ENCODE measurements at regions not wholly inside any gene's neighbourhood (a gene's known extent, or its start where the extent isn't known, plus 50 kb on each side); places are given as distances from the start of the nearest gene placed in this dataset.

DNA sequence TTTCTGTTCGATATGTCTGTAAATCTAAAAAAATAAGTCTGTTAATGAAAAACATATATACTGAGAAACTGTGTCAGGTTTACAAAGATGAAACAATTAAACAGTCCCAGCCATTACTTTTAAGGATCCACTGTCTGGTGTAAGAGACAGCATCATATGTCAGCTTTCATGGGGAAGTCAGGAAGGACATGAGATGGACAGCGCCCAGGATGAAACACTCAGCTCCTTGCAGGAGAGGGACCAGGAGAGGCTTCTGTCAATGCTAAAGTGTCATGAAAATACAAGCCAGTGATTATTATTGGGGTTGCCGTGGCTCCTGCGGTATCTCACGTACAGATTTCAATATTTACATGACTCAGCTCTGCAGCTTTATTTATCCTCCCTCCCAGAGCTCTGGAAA is 1524.6 kb downstream of the TBC1D22A start:
- no peak for DNase-seq
- Histone ChIP-seq H3K36me3 (replicated peaks; ENCODE audit: control insufficient read depth, insufficient read depth, low read length) (no peaks in the 10 kb centered on the region), H3K4me3 (ENCODE audit: insufficient read depth, low read depth, low read length) (no peak overlapping the region), H3K27me3 (ENCODE audit: control insufficient read depth, insufficient read depth, low read length) (no peaks in the 10 kb centered on the region)

DNA sequence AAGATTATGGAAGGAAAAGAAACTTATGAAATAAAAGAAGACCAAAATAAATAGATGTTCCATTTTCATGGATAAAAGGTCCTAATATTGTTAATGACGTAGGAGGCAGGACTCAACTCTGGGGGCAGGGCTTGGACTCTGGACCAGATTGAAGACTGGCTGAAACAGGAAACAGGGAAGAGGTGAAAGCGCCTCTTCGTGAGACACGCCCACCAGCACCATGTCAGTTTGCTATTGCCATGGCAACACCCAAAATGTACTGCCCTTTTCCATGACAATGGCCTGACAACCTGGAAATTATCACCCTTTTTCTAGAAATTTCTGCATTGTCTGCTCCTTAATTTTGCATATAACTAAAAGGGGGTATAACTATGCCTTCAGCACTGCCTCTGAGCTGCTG is 1522.2 kb downstream of the TBC1D22A start:
- Histone ChIP-seq H3K36me3 (replicated peaks; ENCODE audit: control insufficient read depth, insufficient read depth, low read length) (no peaks in the 10 kb centered on the region), H3K4me3 (ENCODE audit: insufficient read depth, low read depth, low read length) (no peak overlapping the region), H3K27me3 (ENCODE audit: control insufficient read depth, insufficient read depth, low read length) (no peaks in the 10 kb centered on the region)
- DNase-seq, result no peak

DNA sequence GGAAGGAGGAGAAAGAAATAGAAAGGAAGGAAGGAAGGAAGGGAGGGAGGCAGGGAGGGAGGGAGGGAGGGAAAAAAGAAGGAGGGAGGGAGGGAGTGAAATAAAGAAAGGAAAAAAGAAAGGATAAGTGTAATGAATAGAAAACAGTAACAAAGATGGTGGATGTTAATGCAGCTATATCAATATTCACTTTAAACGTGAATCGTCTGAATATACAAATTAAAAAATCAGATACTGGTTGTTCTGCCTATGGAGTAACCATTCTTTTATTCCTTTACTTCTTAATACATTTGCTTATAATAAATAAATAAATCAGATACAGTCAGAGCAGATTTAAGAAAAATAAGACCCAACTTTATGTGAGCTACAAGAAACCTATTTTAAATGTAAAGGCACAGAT is 1520.4 kb downstream of the TBC1D22A start:
- no peaks in the 10 kb centered on the region for H3K27me3 ChIP-seq (ENCODE audit: control insufficient read depth, insufficient read depth, low read length)
- H3K4me3 ChIP-seq (ENCODE audit: insufficient read depth, low read depth, low read length), result no peak overlapping the region
- H3K36me3 ChIP-seq (replicated peaks; ENCODE audit: control insufficient read depth, insufficient read depth, low read length), result no peaks in the 10 kb centered on the region
- no peak for DNase-seq

DNA sequence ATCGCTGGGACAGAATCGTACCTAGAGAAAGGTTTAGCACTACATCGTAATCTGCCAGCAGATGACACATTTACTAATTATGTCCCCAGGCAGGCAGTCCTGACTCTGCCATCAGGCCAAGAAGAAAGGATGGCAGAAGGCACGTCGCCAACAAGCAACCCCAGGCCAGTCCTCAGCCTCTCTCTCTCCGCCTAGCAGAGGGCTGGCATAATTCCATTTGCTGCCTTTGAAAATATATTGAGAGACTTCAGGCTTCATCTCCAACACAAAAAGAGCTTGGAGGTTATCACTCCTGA is 1517.0 kb downstream of the TBC1D22A start:
- H3K27me3 ChIP-seq (ENCODE audit: control insufficient read depth, insufficient read depth, low read length), result no peaks in the 10 kb centered on the region
- DNase-seq, result no peak
- no peak overlapping the region for H3K4me3 ChIP-seq (ENCODE audit: insufficient read depth, low read depth, low read length)
- no peaks in the 10 kb centered on the region for H3K36me3 ChIP-seq (replicated peaks; ENCODE audit: control insufficient read depth, insufficient read depth, low read length)

DNA sequence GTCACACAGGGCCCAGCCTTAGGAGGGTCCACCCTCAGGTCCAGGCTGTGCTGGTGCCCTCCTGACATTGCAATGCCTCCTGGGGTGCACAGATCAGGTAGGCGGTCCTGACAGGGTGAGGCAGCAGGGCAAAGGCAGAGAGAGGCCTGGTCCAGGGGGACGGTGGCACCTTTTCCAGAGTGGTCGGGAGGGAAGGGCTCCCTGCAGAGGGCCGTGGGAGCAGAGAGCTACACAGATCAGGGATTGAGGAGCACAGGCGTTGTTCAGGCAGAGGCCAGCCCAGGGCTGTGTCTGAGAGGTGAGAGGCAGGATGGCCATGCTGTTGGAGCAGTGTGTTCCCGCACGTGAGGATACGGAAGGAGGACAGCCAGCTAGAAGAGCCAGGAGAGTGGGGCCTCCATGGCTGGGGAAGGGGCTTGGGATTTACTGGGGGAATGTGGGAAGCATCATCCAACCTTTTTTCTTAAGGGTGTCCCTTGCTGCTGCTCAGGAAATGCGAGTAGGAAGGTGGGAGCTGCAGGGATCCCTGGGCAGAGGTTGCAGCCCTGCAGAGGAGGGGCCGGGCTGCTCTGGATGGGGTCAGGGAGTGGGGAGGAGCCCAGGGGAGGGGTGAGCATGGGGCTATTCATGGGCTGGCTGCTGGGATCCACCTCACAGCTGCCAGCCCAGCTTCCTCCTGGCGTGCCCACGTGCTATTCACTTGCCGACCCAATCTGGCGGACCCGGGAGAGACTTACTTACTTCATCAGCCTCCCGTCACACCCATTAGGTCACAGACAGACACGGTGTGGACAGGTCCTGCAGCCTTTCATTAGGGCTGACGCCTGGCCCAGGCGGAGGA is 1516.4 kb downstream of the TBC1D22A start:
- Histone ChIP-seq H3K4me3 (ENCODE audit: insufficient read depth, low read depth, low read length) (no peak overlapping the region), H3K36me3 (replicated peaks; ENCODE audit: control insufficient read depth, insufficient read depth, low read length) (no peaks in the 10 kb centered on the region), H3K27me3 (ENCODE audit: control insufficient read depth, insufficient read depth, low read length) (no peaks in the 10 kb centered on the region)
- DNase-seq, result peak; percentile 65

DNA sequence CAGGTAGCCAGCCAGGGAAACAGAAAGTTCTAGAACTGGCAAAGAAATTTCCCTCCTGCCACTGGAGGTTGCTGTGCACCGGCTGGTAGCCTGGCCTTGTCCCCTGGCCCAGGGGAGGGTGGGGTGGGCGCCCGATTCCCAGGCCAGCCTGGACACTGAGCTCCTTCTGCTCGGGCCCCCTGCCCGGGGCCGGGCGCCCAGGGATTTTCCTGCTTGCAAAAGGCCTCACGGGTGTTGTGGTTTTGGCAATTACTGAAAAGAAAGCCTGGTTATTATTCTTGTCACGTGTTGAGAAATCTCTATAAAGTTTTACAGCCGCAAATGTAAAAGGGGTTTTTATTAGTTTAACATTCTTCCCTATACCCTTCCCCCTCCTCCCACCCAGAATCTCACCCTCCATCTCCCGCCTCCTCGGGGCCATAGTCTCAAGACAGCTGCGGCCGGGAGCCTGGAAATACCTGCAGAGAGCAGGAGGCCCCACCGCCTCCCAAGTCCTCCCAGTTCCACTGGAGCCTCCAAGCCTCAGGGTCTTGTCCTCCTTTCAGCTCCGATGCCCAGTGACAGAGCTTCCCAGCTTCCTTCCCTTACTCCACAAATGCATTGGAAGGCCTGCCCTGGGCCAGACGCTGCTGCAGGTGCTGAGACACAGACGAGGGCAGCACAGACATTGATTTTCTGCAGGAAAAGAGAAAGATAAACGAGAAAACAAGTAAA is 1515.6 kb downstream of the TBC1D22A start:
- Histone ChIP-seq H3K27me3 (ENCODE audit: control insufficient read depth, insufficient read depth, low read length) (no peaks in the 10 kb centered on the region), H3K4me3 (ENCODE audit: insufficient read depth, low read depth, low read length) (no peak overlapping the region), H3K36me3 (replicated peaks; ENCODE audit: control insufficient read depth, insufficient read depth, low read length) (no peaks in the 10 kb centered on the region)
- DNase-seq, result peak; percentile 47

DNA sequence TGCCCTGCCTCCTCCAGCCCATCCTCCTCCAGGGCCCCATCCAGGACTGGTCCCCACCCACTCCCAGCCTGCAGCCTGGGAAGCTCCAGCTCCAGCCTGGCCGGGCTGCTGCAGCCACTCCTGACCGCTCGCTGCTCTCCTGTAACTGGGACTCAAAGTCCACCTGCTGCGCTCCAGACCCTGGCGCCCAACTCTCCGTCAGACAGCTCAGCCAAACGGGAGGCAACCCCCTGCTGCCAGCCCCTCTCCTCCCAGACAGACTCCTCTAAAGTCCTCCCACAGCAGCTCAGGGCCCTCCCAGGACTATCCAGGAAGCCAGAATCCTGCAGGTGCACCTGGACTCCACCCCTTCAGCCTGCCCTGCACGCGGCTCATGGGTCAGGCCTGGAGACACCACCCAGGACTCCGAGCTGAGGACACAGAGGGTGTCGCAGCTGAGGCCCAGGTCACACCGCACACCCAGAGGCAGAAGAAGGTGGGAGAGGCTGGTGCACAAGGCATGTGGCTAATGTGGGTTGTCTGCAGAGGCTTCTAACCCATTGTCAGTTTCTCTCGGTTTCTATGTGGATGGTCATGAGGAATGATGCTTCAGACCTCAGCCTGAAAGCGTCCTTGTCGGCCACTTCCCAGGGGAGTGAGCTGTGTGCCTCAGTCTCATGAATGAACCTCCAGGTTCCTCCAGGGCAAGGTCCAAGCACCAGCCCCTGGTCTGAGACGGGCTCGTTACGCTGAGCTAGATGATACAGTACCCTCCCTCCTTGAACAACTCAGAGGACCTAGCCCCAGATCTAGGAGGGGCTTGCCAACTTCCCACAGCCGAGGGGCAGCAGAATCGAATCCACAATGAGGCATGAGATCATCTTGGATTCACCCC is 1514.8 kb downstream of the TBC1D22A start:
- H3K27me3 ChIP-seq (ENCODE audit: control insufficient read depth, insufficient read depth, low read length), result no peaks in the 10 kb centered on the region
- H3K4me3 ChIP-seq (ENCODE audit: insufficient read depth, low read depth, low read length), result no peak overlapping the region

DNA sequence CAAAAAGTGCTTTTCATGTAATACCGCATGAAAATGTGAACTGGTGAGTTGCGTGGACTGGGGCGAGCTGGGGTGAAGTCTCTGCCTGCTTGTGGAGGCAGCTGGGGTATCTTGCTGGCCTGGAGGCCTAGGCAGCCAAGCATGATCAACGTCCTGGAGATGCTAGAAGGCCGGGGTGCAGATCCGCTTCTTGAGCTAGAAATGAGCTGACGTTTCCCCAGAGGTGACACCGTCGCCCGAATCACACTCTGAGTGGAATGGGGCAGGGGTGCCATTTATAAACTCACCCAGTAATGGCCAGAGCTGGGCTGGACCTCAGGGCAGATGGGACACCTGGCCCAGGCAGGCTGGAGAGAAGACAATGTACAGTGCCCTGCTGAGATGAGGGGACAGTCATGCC is 1513.0 kb downstream of the TBC1D22A start:
- H3K36me3 ChIP-seq (replicated peaks; ENCODE audit: control insufficient read depth, insufficient read depth, low read length), result no peaks in the 10 kb centered on the region
- DNase-seq, result no peak
- no peaks in the 10 kb centered on the region for H3K27me3 ChIP-seq (ENCODE audit: control insufficient read depth, insufficient read depth, low read length)
- H3K4me3 ChIP-seq (ENCODE audit: insufficient read depth, low read depth, low read length), result no peak overlapping the region

More for the DNA sequence above, 1514.8 kb downstream of the TBC1D22A start:
- H3K36me3 ChIP-seq (replicated peaks; ENCODE audit: control insufficient read depth, insufficient read depth, low read length), result no peaks in the 10 kb centered on the region
- DNase-seq, result peak; percentile 54

DNA sequence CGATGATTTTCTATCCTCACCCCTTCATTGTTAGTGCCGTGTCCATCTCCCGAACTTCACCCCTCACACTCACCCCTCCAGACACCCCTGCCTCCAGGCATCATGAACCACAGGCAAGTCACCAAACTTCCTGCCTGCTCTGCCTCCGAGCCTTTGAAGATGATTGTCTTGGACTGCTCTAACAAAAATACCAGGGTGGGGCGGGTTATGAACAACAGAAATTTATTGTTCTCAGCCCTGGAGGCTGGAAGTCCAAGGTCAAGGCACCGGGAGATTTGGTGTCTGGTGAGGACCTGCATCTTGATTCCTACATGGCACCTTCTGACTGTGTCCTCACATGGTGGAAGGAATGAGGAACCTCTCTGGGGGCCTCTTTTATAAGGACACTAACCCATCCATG is 1508.3 kb downstream of the TBC1D22A start:
- no peaks in the 10 kb centered on the region for H3K27me3 ChIP-seq (ENCODE audit: control insufficient read depth, insufficient read depth, low read length)
- H3K36me3 ChIP-seq (replicated peaks; ENCODE audit: control insufficient read depth, insufficient read depth, low read length), result no peaks in the 10 kb centered on the region
- no peak for DNase-seq
- no peak overlapping the region for H3K4me3 ChIP-seq (ENCODE audit: insufficient read depth, low read depth, low read length)

DNA sequence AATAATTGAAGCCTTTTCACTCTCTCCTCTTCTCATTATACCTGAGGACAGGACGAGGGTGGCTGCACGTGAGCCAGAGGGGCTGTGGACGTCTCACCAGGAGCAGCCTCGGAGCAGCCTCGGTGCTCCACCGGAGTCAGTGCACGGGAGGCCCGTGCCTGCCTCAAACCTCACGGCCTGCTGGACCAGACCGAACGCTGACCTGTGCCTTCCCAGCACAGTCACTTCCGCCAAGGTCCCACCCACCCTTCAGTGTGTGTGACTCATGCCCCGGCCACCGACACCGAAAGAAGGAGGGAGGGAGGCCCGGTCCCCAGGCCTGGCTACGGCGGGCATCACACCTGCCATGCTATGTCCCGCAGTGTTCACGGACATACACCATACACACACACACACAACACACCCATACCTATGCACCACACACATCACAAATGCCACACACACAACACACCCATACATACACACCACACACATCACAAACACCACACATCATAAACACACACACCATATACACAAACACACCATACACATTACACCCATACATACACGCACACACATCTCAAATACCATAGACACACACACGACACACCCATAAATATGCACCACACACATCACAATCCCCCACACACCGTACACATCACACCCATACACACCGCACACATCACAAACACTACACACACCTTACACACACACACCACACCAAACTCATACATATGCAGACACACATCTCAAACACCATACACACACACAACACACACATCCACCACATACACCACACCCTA is 1506.5 kb downstream of the TBC1D22A start:
- H3K4me3 ChIP-seq (ENCODE audit: insufficient read depth, low read depth, low read length), result no peak overlapping the region
- no peaks in the 10 kb centered on the region for H3K27me3 ChIP-seq (ENCODE audit: control insufficient read depth, insufficient read depth, low read length)
- DNase-seq, result peak; percentile 26
- no peaks in the 10 kb centered on the region for H3K36me3 ChIP-seq (replicated peaks; ENCODE audit: control insufficient read depth, insufficient read depth, low read length)

DNA sequence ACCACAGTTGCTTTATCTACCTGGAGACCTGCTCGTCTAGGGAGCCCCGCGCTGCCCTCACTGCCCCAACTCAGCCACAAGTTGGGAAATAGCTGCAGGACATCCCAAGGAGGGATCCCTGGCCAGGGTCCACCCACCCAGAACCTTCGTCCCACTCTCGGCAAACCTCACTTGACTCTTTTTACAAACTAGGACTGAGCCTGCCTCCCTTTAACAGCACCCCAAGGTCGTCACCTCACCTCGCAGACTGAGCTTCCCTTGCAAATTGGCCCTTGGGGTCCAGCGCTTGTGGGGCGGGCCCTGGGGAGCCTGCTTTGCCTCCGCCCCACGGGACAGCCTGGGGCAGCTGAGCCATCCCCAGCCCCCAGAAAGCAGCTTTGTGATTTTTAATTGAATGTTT is 1505.8 kb downstream of the TBC1D22A start:
- H3K36me3 ChIP-seq (replicated peaks; ENCODE audit: control insufficient read depth, insufficient read depth, low read length), result no peaks in the 10 kb centered on the region
- H3K4me3 ChIP-seq (ENCODE audit: insufficient read depth, low read depth, low read length), result no peak overlapping the region
- no peaks in the 10 kb centered on the region for H3K27me3 ChIP-seq (ENCODE audit: control insufficient read depth, insufficient read depth, low read length)
- peak; percentile 26 for DNase-seq

DNA sequence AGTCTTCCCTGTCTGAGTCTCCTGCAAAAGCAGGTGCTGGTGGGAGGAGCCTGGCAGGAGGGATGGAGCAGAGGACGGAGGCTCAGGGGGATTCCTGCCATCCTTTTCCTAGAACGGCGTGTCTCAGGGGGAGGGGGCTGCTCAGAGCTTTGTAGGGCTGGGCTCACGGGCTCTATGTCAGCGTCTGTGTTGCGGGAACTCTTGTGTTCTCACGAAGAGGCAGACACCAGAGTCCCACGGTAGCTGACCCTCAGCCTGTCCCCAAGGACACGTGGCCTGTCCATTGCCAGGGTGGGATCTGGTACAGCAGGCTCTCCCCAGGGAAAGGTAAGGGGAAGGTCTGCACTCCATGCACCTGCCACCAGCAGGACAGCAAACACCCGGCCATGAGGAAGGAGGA is 1505.2 kb downstream of the TBC1D22A start:
- Histone ChIP-seq H3K27me3 (ENCODE audit: control insufficient read depth, insufficient read depth, low read length) (no peaks in the 10 kb centered on the region), H3K4me3 (ENCODE audit: insufficient read depth, low read depth, low read length) (no peak overlapping the region)
- DNase-seq, result peak; percentile 55

DNA sequence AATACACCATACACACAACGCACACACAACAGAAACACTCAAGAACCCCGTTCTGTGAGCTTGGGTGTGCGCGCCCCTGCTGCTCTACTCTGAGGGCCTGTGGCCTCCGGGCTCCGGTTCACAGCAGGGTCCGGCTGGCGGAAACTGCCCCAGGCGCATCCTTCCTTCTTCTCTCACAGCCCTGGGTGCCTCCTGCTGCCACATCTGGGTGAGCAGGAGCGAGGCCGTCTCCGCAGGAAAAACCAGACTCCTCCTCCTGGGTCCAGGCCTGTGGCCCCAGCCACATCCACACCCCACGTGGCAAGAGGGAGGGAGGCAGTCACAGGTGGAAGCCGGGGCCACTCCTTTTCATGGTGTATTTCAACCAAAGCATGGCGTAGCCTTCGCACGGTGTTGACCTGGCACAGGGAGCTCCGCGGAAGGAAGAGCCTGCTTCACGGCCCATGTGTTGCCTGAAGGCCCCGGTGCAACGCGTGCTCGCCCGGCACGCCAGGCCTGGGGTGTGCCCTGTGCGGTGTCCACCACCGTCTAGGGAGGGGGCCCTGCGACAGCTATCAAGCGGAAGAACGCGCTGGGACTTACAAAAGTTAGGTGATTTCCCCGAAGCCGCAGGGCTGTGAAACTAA is 1502.7 kb downstream of the TBC1D22A start:
- no peak overlapping the region for H3K4me3 ChIP-seq (ENCODE audit: insufficient read depth, low read depth, low read length)
- peak; percentile 35 for DNase-seq
- H3K36me3 ChIP-seq (replicated peaks; ENCODE audit: control insufficient read depth, insufficient read depth, low read length), result no peaks in the 10 kb centered on the region
- no peaks in the 10 kb centered on the region for H3K27me3 ChIP-seq (ENCODE audit: control insufficient read depth, insufficient read depth, low read length)

More for the DNA sequence above, 1505.2 kb downstream of the TBC1D22A start:
- H3K36me3 ChIP-seq (replicated peaks; ENCODE audit: control insufficient read depth, insufficient read depth, low read length), result no peaks in the 10 kb centered on the region

DNA sequence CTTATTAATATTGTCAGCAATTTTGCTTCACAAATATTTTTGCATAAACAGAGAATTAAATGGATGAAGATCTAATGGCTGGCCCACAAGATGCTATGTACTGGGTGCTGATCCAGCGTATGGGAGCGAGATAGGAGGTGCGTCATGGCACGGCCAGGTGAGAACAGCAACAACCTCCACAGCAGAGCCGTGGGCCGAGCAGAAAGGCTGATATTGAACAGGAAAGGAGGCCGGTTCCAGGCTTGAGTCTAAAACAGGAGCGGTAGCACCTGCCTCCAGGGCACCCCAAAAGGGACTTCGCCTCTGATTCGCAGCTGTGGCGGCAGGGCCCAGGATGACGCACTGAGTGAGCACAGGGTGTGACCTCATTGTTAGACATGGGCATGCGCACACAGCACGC is 1502.1 kb downstream of the TBC1D22A start:
- no peaks in the 10 kb centered on the region for H3K36me3 ChIP-seq (replicated peaks; ENCODE audit: control insufficient read depth, insufficient read depth, low read length)
- no peak overlapping the region for H3K4me3 ChIP-seq (ENCODE audit: insufficient read depth, low read depth, low read length)
- no peaks in the 10 kb centered on the region for H3K27me3 ChIP-seq (ENCODE audit: control insufficient read depth, insufficient read depth, low read length)
- DNase-seq, result peak; percentile 7

Measured in H7 (cell line).